ENCODE measurements at regions not wholly inside any gene's neighbourhood (a gene's known extent, or its start where the extent isn't known, plus 50 kb on each side); places are given as distances from the start of the nearest gene placed in this dataset.

DNA sequence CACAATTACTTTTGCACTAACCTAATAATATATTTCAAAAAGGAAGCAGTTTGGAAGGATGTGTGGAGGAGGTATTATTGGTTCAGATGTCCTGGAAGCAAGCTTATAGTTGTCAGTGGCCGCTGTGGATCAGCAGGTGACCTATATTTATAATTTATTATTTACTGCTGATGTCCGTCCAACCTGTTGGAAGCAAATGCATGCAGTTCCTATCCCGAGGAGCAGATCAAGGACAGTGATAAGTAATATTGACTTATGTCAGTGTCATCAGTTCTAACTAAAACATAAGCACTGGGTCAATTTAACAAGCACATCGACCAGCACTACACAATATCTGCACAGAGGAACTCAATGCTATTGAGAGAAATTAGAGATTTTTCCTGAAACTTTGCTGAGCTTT, 270.1 kb downstream of the BRINP2 start:
- no peak for TF ChIP-seq POLR2A (IDR thresholded peaks at IDR 0.05; ENCODE audit: extremely low read depth, insufficient read length)
- TF ChIP-seq, protein P1, sequence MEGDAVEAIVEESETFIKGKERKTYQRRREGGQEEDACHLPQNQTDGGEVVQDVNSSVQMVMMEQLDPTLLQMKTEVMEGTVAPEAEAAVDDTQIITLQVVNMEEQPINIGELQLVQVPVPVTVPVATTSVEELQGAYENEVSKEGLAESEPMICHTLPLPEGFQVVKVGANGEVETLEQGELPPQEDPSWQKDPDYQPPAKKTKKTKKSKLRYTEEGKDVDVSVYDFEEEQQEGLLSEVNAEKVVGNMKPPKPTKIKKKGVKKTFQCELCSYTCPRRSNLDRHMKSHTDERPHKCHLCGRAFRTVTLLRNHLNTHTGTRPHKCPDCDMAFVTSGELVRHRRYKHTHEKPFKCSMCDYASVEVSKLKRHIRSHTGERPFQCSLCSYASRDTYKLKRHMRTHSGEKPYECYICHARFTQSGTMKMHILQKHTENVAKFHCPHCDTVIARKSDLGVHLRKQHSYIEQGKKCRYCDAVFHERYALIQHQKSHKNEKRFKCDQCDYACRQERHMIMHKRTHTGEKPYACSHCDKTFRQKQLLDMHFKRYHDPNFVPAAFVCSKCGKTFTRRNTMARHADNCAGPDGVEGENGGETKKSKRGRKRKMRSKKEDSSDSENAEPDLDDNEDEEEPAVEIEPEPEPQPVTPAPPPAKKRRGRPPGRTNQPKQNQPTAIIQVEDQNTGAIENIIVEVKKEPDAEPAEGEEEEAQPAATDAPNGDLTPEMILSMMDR (IDR thresholded peaks at IDR 0.05; ENCODE audit: low read depth, low read length), result no peak
